ENCODE measurements at regions not wholly inside any gene's neighbourhood (a gene's known extent, or its start where the extent isn't known, plus 50 kb on each side); places are given as distances from the start of the nearest gene placed in this dataset.

GRCh38 chr5:1698589-1699316 is 100.9 kb downstream of the MRPL36 start:
- TF ChIP-seq CTCF (tag by site-specific recombination; IDR thresholded peaks at IDR 0.05), result no peak
- no peak for TF ChIP-seq ZSCAN18 (tag by site-specific recombination; IDR thresholded peaks at IDR 0.05)
- no peak for TF ChIP-seq RBAK (tag by site-specific recombination; IDR thresholded peaks at IDR 0.05)
- no peak for TF ChIP-seq ZNF16 (tag by site-specific recombination; IDR thresholded peaks at IDR 0.05; ENCODE audit: low read depth)
- TF ChIP-seq BCL6B (tag by site-specific recombination; IDR thresholded peaks at IDR 0.05), result no peak
- TF ChIP-seq ZNF266 (tag by site-specific recombination; IDR thresholded peaks at IDR 0.05; ENCODE audit: low read depth), result no peak

All from HEK293 (cell line).